Liver (tissue), 8 donors: ENCODE measurements at regions not wholly inside any gene's neighbourhood (a gene's known extent, or its start where the extent isn't known, plus 50 kb on each side); places are given as distances from the start of the nearest gene placed in this dataset.

Experiments
- DNase-seq: peaks from one replicate; pipeline ENCODE4 v3.0.0-alpha.2; 2017; ENCODE audit warnings: low spot score
- H3K27ac ChIP-seq, 2 donors: one replicate each; pipeline ENCODE4 v1.7.0; 2013; ENCODE audit warnings: inconsistent platforms in 2 of 2, low read length in 2 of 2, control low read depth in 1 of 2, low read depth in 1 of 2, mild to moderate bottlenecking in 1 of 2
- H3K27me3 ChIP-seq, 4 donors: one replicate each; pipeline versions ENCODE4 v1.6.1 to v1.7.0; 2013; ENCODE audit warnings: low read length in 3 of 4, inconsistent platforms in 1 of 4, mild to moderate bottlenecking in 1 of 4, moderate library complexity in 1 of 4; ENCODE audit not compliant: control insufficient read depth in 4 of 4, insufficient read depth in 4 of 4
- H3K36me3 ChIP-seq, 4 donors: one replicate each; pipeline versions ENCODE4 v1.6.1 to v1.7.0; 2013; ENCODE audit warnings: low read length in 3 of 4, mild to moderate bottlenecking in 3 of 4, low read depth in 1 of 4, moderate library complexity in 1 of 4; ENCODE audit not compliant: control insufficient read depth in 4 of 4, insufficient read depth in 3 of 4
- H3K4me1 ChIP-seq, 4 donors: one replicate each; pipeline versions ENCODE4 v1.6.1 to v1.7.0; 2013; ENCODE audit warnings: low read length in 3 of 4, mild to moderate bottlenecking in 3 of 4, moderate library complexity in 1 of 4; ENCODE audit not compliant: control insufficient read depth in 4 of 4, insufficient read depth in 4 of 4
- H3K4me3 ChIP-seq, 3 donors: one replicate each; pipeline versions ENCODE4 v1.6.1 to v1.7.0; 2013; ENCODE audit warnings: low read length in 3 of 3, control low read depth in 1 of 3, low read depth in 1 of 3, mild to moderate bottlenecking in 1 of 3
- H3K9ac ChIP-seq, 2 donors: one replicate each; pipeline ENCODE4 v1.7.0; 2013; ENCODE audit warnings: low read length in 2 of 2, mild to moderate bottlenecking in 2 of 2, moderate library complexity in 2 of 2, control low read depth in 1 of 2, low read depth in 1 of 2
- H3K9me3 ChIP-seq, 4 donors: one replicate each; pipeline versions ENCODE4 v1.6.1 to v1.7.0; 2013; ENCODE audit warnings: low read length in 3 of 4; ENCODE audit not compliant: control insufficient read depth in 4 of 4
- EGR1 ChIP-seq, 2 donors: IDR thresholded peaks; 2 replicates each; pipeline ENCODE4 v1.6.1; 2016 to 2018; ENCODE audit warnings: antibody characterized with exemption in 2 of 2, low read depth in 2 of 2
- FOXA1 ChIP-seq: IDR thresholded peaks from 2 replicates; pipeline ENCODE4 v1.6.1; 2016; ENCODE audit warnings: antibody characterized with exemption
- FOXA2 ChIP-seq: IDR thresholded peaks from 2 replicates; pipeline ENCODE4 v1.6.1; 2016; ENCODE audit warnings: antibody characterized with exemption
- GABPA ChIP-seq, 2 donors: IDR thresholded peaks in 1 of 2; conservative IDR thresholded peaks in 1 of 2; 2 replicates each; pipeline ENCODE4 v1.6.1; 2016; ENCODE audit warnings: antibody characterized with exemption in 2 of 2, mild to moderate bottlenecking in 1 of 2, moderate library complexity in 1 of 2
- HNF4A ChIP-seq, 2 donors: conservative IDR thresholded peaks; 2 replicates each; pipeline ENCODE4 v1.6.1; 2016; ENCODE audit warnings: antibody characterized with exemption in 2 of 2, mild to moderate bottlenecking in 2 of 2
- HNF4G ChIP-seq: IDR thresholded peaks from 2 replicates; pipeline ENCODE4 v1.6.1; 2016; ENCODE audit warnings: antibody characterized with exemption
- NR2F2 ChIP-seq: IDR thresholded peaks from 2 replicates; pipeline ENCODE4 v1.6.1; 2016; ENCODE audit warnings: antibody characterized with exemption
- RAD21 ChIP-seq, 2 donors: IDR thresholded peaks; 2 replicates each; pipeline ENCODE4 v1.6.1; 2016; ENCODE audit warnings: antibody characterized with exemption in 2 of 2, mild to moderate bottlenecking in 2 of 2
- RXRA ChIP-seq, 2 donors: IDR thresholded peaks; 2 replicates each; pipeline ENCODE4 v1.6.1; 2017 to 2018; ENCODE audit warnings: antibody characterized with exemption in 2 of 2, mild to moderate bottlenecking in 1 of 2
- TAF1 ChIP-seq: conservative IDR thresholded peaks from 2 replicates; pipeline ENCODE4 v1.6.1; 2016; ENCODE audit warnings: antibody characterized with exemption, mild to moderate bottlenecking
- YY1 ChIP-seq: IDR thresholded peaks from 2 replicates; pipeline ENCODE4 v1.6.1; 2016; ENCODE audit warnings: antibody characterized with exemption, mild to moderate bottlenecking
- WGBS: extraction: QIAGEN DNeasy Blood & Tissue Kit; methylation state at CpG from one replicate; pipeline ENCODE4 v1.1.7; 2013; 5-methylcytosine and 5-hydroxymethylcytosine counted together
- TF ChIP-seq, protein P1 (sequence below): IDR thresholded peaks from 2 replicates; pipeline ENCODE4 v1.6.1; 2016; ENCODE audit warnings: antibody characterized with exemption
- TF ChIP-seq, protein P2 (sequence below): IDR thresholded peaks from 2 replicates; pipeline ENCODE4 v1.6.1; 2016; ENCODE audit warnings: antibody characterized with exemption, mild to moderate bottlenecking
- TF ChIP-seq, protein P3 (sequence below): IDR thresholded peaks from 2 replicates; pipeline ENCODE4 v1.6.1; 2016; ENCODE audit warnings: antibody characterized with exemption
- TF ChIP-seq, protein P4 (sequence below): IDR thresholded peaks from 2 replicates; pipeline ENCODE4 v1.6.1; 2016; ENCODE audit warnings: antibody characterized with exemption
- TF ChIP-seq, protein P5 (sequence below): fragments of 150-350 bp; IDR thresholded peaks from 2 replicates; pipeline ENCODE4 v1.5.1; 2017; ENCODE audit warnings: improper control_type of control experiment, low read depth, low read length; ENCODE audit not compliant: missing input control
- donor health status: healthy.
- donor health status: healthy.
- donor health status: healthy.
- donor health status: healthy.
- donor health status: healthy.

DNA sequence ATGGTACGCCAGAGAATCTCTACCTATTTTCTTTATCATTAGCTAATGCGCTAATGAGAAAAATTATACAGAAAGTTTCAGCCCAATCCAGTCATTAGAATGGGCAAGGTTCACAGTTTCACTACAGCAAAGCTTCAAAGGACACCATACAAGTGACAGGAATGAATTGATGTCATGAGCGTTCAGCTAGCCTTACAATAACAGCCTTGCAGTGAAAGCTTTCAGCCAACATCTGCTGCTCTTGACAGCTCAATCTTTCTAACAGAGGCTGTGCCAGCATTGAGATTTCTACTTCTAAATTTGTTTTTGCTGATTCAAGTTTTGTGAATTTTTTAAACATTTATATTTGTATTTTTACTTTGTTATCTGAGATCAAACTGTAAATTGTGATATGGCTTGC, 302.4 kb upstream of the FAM174A start:
- peaks cover 0 to 3% (median 0%) of the 10 kb centered on the region in 4 donors for H3K27me3 ChIP-seq
- no peak overlapping the region for H3K9ac ChIP-seq
- TF ChIP-seq RXRA (IDR thresholded peaks at IDR 0.05) (no peak), HNF4G (no peak), EGR1 (IDR thresholded peaks at IDR 0.05; ENCODE audit: low read depth in 2 of 2) (no peak), GABPA (IDR thresholded peaks at IDR 0.05 in 1 of 2, conservative IDR thresholded peaks at IDR 0.05 in 1 of 2) (no peak), YY1 (no peak), FOXA2 (no peak), TAF1 (no peak)
- TF ChIP-seq, protein P1, sequence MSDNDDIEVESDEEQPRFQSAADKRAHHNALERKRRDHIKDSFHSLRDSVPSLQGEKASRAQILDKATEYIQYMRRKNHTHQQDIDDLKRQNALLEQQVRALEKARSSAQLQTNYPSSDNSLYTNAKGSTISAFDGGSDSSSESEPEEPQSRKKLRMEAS = no peak
- TF ChIP-seq, protein P2, sequence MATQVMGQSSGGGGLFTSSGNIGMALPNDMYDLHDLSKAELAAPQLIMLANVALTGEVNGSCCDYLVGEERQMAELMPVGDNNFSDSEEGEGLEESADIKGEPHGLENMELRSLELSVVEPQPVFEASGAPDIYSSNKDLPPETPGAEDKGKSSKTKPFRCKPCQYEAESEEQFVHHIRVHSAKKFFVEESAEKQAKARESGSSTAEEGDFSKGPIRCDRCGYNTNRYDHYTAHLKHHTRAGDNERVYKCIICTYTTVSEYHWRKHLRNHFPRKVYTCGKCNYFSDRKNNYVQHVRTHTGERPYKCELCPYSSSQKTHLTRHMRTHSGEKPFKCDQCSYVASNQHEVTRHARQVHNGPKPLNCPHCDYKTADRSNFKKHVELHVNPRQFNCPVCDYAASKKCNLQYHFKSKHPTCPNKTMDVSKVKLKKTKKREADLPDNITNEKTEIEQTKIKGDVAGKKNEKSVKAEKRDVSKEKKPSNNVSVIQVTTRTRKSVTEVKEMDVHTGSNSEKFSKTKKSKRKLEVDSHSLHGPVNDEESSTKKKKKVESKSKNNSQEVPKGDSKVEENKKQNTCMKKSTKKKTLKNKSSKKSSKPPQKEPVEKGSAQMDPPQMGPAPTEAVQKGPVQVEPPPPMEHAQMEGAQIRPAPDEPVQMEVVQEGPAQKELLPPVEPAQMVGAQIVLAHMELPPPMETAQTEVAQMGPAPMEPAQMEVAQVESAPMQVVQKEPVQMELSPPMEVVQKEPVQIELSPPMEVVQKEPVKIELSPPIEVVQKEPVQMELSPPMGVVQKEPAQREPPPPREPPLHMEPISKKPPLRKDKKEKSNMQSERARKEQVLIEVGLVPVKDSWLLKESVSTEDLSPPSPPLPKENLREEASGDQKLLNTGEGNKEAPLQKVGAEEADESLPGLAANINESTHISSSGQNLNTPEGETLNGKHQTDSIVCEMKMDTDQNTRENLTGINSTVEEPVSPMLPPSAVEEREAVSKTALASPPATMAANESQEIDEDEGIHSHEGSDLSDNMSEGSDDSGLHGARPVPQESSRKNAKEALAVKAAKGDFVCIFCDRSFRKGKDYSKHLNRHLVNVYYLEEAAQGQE = no peak
- TF ChIP-seq, protein P3, sequence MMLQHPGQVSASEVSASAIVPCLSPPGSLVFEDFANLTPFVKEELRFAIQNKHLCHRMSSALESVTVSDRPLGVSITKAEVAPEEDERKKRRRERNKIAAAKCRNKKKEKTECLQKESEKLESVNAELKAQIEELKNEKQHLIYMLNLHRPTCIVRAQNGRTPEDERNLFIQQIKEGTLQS = no peak
- no peak for DNase-seq
- no peak overlapping the region for H3K27ac ChIP-seq
- 86% methylated on average over 3 of the region's 3 CpGs for WGBS
- H3K36me3 ChIP-seq = no peaks in the 10 kb centered on the region
- H3K4me3 ChIP-seq = no peak overlapping the region
- H3K9me3 ChIP-seq = peaks cover 0 to 2% (median 0%) of the 10 kb centered on the region in 4 donors
- H3K4me1 ChIP-seq = no peaks in the 10 kb centered on the region

DNA sequence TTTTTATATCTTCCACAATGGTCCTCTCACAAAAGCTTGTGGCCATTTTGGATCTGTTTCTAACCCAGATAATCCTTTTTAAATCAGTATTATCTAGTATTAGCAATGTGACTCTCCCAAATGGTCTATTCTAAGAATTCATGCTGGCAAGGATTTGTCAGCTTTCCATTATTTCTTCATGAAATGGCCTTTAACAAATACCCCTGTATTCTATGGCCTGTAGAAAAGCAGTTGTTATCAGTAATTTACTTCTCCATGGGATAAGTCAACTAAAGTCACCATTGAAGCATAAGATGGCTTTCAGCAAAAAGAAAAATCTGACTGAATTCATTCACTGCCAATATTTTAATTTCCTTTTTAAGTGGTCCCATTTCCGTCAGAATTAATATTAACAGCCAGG, 346.4 kb upstream of the FAM174A start:
- Histone ChIP-seq H3K4me3 (no peak overlapping the region), H3K9me3 (no peaks in the 10 kb centered on the region), H3K27ac (no peak overlapping the region), H3K36me3 (no peaks in the 10 kb centered on the region), H3K9ac (no peak overlapping the region), H3K27me3 (no peaks in the 10 kb centered on the region), H3K4me1 (no peaks in the 10 kb centered on the region)
- TF ChIP-seq, protein P4, sequence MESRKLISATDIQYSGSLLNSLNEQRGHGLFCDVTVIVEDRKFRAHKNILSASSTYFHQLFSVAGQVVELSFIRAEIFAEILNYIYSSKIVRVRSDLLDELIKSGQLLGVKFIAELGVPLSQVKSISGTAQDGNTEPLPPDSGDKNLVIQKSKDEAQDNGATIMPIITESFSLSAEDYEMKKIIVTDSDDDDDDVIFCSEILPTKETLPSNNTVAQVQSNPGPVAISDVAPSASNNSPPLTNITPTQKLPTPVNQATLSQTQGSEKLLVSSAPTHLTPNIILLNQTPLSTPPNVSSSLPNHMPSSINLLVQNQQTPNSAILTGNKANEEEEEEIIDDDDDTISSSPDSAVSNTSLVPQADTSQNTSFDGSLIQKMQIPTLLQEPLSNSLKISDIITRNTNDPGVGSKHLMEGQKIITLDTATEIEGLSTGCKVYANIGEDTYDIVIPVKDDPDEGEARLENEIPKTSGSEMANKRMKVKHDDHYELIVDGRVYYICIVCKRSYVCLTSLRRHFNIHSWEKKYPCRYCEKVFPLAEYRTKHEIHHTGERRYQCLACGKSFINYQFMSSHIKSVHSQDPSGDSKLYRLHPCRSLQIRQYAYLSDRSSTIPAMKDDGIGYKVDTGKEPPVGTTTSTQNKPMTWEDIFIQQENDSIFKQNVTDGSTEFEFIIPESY = no peak
- TF ChIP-seq EGR1 (IDR thresholded peaks at IDR 0.05; ENCODE audit: low read depth in 2 of 2) = no peak
- no peak for TF ChIP-seq NR2F2
- TF ChIP-seq TAF1 = no peak
- TF ChIP-seq, protein P5, sequence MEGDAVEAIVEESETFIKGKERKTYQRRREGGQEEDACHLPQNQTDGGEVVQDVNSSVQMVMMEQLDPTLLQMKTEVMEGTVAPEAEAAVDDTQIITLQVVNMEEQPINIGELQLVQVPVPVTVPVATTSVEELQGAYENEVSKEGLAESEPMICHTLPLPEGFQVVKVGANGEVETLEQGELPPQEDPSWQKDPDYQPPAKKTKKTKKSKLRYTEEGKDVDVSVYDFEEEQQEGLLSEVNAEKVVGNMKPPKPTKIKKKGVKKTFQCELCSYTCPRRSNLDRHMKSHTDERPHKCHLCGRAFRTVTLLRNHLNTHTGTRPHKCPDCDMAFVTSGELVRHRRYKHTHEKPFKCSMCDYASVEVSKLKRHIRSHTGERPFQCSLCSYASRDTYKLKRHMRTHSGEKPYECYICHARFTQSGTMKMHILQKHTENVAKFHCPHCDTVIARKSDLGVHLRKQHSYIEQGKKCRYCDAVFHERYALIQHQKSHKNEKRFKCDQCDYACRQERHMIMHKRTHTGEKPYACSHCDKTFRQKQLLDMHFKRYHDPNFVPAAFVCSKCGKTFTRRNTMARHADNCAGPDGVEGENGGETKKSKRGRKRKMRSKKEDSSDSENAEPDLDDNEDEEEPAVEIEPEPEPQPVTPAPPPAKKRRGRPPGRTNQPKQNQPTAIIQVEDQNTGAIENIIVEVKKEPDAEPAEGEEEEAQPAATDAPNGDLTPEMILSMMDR = no peak
- no peak for TF ChIP-seq FOXA1
- TF ChIP-seq HNF4A (conservative IDR thresholded peaks at IDR 0.05) = no peak
- TF ChIP-seq GABPA (IDR thresholded peaks at IDR 0.05 in 1 of 2, conservative IDR thresholded peaks at IDR 0.05 in 1 of 2) = no peak
- no peak for TF ChIP-seq RAD21 (IDR thresholded peaks at IDR 0.05)
- TF ChIP-seq, protein P3 = no peak
- no peak for DNase-seq
- WGBS = 43% methylated on average over 1 of the region's 1 CpG
